ENCODE measurements at regions not wholly inside any gene's neighbourhood (a gene's known extent, or its start where the extent isn't known, plus 50 kb on each side); places are given as distances from the start of the nearest gene placed in this dataset.
A peak's percentile ranks its signal among the peaks of the same experiment; 100 is the strongest.
"Not testable (repeated sequence)": the region's sequence is repeated elsewhere in the genome, so short reads cannot be mapped to it uniquely, and the experiment has no call there.

- H3K36me3 ChIP-seq = no peaks in the 10 kb centered on the region
- in situ Hi-C loops (cut with MboI; ENCODE audit: low pct_ligation_motif_present in 1 of 4, low pct_unique_long_range_greater_than_20kb in 1 of 4, low sequenced_read_pairs in 3 of 4) = loop anchor here in 1 of 4 donors (10.0 kb wide), 1 partner anchor 365 kb away; no protein-coding TSS in a partner anchor
- 33 to 47% methylated on average over 1 of the region's 1 CpG for WGBS, 2 donors (ENCODE audit: low coverage in 1 of 2)
- no peak overlapping the region for H3K4me3 ChIP-seq
- DNase-seq = no peak
- no peaks in the 10 kb centered on the region for H3K27me3 ChIP-seq
- H3K9me3 ChIP-seq = no peaks in the 10 kb centered on the region
- no peak overlapping the region for H3K27ac ChIP-seq
- intact Hi-C loops (cut with DNase I; ENCODE audit: low total_unique reads) = no loop called here
- H3K4me1 ChIP-seq = peaks cover 7 to 31% (median 12%) of the 10 kb centered on the region in 4 donors
- no peak for TF ChIP-seq EP300 (IDR thresholded peaks at IDR 0.05; ENCODE audit: low read depth)
- TF ChIP-seq POLR2A (IDR thresholded peaks at IDR 0.05) = no peak
- TF ChIP-seq CTCF (IDR thresholded peaks at IDR 0.05) = no peak
- TF ChIP-seq POLR2AphosphoS5 (IDR thresholded peaks at IDR 0.05) = no peak
These were observed 88.6 kb downstream of the CTH start for GRCh38 chr1:70499695-70500094.

GRCh38 chr1:70503358-70503757 lies 92.3 kb downstream of the CTH start:
- 92 to 100% methylated on average over 1 of the region's 1 CpG for WGBS, 2 donors (ENCODE audit: low coverage in 1 of 2)
- Histone ChIP-seq H3K4me3 (no peak overlapping the region), H3K4me1 (peaks cover 0 to 13% (median 12%) of the 10 kb centered on the region in 4 donors), H3K27ac (no peak overlapping the region), H3K36me3 (no peaks in the 10 kb centered on the region), H3K27me3 (no peaks in the 10 kb centered on the region), H3K9me3 (no peaks in the 10 kb centered on the region)
- no peak for DNase-seq
- in situ Hi-C loops (cut with MboI; ENCODE audit: low pct_ligation_motif_present in 1 of 4, low pct_unique_long_range_greater_than_20kb in 1 of 4, low sequenced_read_pairs in 3 of 4) (loop anchor here in 1 of 4 donors (10.0 kb wide), 1 partner anchor 369 kb away; no protein-coding TSS in a partner anchor), intact Hi-C loops (cut with DNase I; ENCODE audit: low total_unique reads) (no loop called here)
- no peak for TF ChIP-seq POLR2AphosphoS5 (IDR thresholded peaks at IDR 0.05)
- no peak for TF ChIP-seq EP300 (IDR thresholded peaks at IDR 0.05; ENCODE audit: low read depth)
- no peak for TF ChIP-seq POLR2A (IDR thresholded peaks at IDR 0.05)
- TF ChIP-seq CTCF (IDR thresholded peaks at IDR 0.05) = no peak

- H3K4me3 ChIP-seq = no peak overlapping the region
- in situ Hi-C loops (cut with MboI; ENCODE audit: low pct_ligation_motif_present in 1 of 4, low pct_unique_long_range_greater_than_20kb in 1 of 4, low sequenced_read_pairs in 3 of 4) (loop anchor here in 1 of 4 donors (10.0 kb wide), 1 partner anchor 369 kb away; no protein-coding TSS in a partner anchor), intact Hi-C loops (cut with DNase I; ENCODE audit: low total_unique reads) (no loop called here)
- peak; percentile 46 for DNase-seq
- no peaks in the 10 kb centered on the region for H3K27me3 ChIP-seq
- peaks cover 0 to 13% (median 12%) of the 10 kb centered on the region in 4 donors for H3K4me1 ChIP-seq
- H3K27ac ChIP-seq = peak overlapping the region in 3 of 4 donors; percentile 19 to 33 (median 32)
- WGBS, 2 donors (ENCODE audit: low coverage in 1 of 2) = 64 to 67% methylated on average over 5 to 7 of the region's 7 CpGs
- H3K36me3 ChIP-seq = no peaks in the 10 kb centered on the region
- no peaks in the 10 kb centered on the region for H3K9me3 ChIP-seq
- no peak for TF ChIP-seq CTCF (IDR thresholded peaks at IDR 0.05)
- no peak for TF ChIP-seq EP300 (IDR thresholded peaks at IDR 0.05; ENCODE audit: low read depth)
- TF ChIP-seq POLR2A (IDR thresholded peaks at IDR 0.05) = no peak
- no peak for TF ChIP-seq POLR2AphosphoS5 (IDR thresholded peaks at IDR 0.05)
These were observed 93.2 kb downstream of the CTH start for GRCh38 chr1:70504176-70504820.

GRCh38 chr1:70504821-70505193 lies 93.7 kb downstream of the CTH start:
- Histone ChIP-seq H3K27ac (peak overlapping the region in 3 of 4 donors; percentile 19 to 33 (median 32)), H3K4me1 (peaks cover 0 to 13% (median 12%) of the 10 kb centered on the region in 4 donors), H3K9me3 (no peaks in the 10 kb centered on the region), H3K4me3 (no peak overlapping the region), H3K27me3 (no peaks in the 10 kb centered on the region), H3K36me3 (no peaks in the 10 kb centered on the region)
- in situ Hi-C loops (cut with MboI; ENCODE audit: low pct_ligation_motif_present in 1 of 4, low pct_unique_long_range_greater_than_20kb in 1 of 4, low sequenced_read_pairs in 3 of 4) (loop anchor here in 1 of 4 donors (10.0 kb wide), 1 partner anchor 370 kb away; no protein-coding TSS in a partner anchor), intact Hi-C loops (cut with DNase I; ENCODE audit: low total_unique reads) (loop anchor here (5.0 kb wide), 1 partner anchor 63 kb away; no protein-coding TSS in a partner anchor)
- TF ChIP-seq EP300 (IDR thresholded peaks at IDR 0.05; ENCODE audit: low read depth) (no peak), CTCF (IDR thresholded peaks at IDR 0.05) (no peak), POLR2A (IDR thresholded peaks at IDR 0.05) (no peak), POLR2AphosphoS5 (IDR thresholded peaks at IDR 0.05) (peak in 2 of 3 donors; percentile 32 to 54)
- peak; percentile 15 for DNase-seq
- 27 to 50% methylated on average over 1 to 2 of the region's 2 CpGs for WGBS, 2 donors (ENCODE audit: low coverage in 1 of 2)

- in situ Hi-C loops (cut with MboI; ENCODE audit: low pct_ligation_motif_present in 1 of 4, low pct_unique_long_range_greater_than_20kb in 1 of 4, low sequenced_read_pairs in 3 of 4) = loop anchor here in 1 of 4 donors (10.0 kb wide), 1 partner anchor 373 kb away; no protein-coding TSS in a partner anchor
- H3K4me1 ChIP-seq = peaks cover 0 to 16% (median 12%) of the 10 kb centered on the region in 4 donors
These were observed 96.9 kb downstream of the CTH start for GRCh38 chr1:70507991-70508390.

More at GRCh38 chr1:70507991-70508390, 96.9 kb downstream of the CTH start:
- H3K4me3 ChIP-seq, H3K27ac ChIP-seq, H3K9me3 ChIP-seq, DNase-seq, H3K27me3 ChIP-seq, H3K36me3 ChIP-seq: not testable (repeated sequence)
- 77 to 93% methylated on average over 3 of the region's 3 CpGs for WGBS, 2 donors (ENCODE audit: low coverage in 1 of 2)
- intact Hi-C loops (cut with DNase I; ENCODE audit: low total_unique reads) = loop anchor here (5.0 kb wide), 1 partner anchor 66 kb away; no protein-coding TSS in a partner anchor
